Sigmoid colon (tissue), 6 donors: ENCODE measurements at regions not wholly inside any gene's neighbourhood (a gene's known extent, or its start where the extent isn't known, plus 50 kb on each side); places are given as distances from the start of the nearest gene placed in this dataset.

Experiments used
- DNase-seq: peaks from one replicate; pipeline ENCODE4 v3.0.0-alpha.2; 2019
- H3K27ac ChIP-seq, 4 donors: fragments of 200-600 bp; sonication (generic); one replicate each; pipeline ENCODE4 v1.5.1; 2016 to 2019; ENCODE audit warnings: mild to moderate bottlenecking in 1 of 4
- H3K27me3 ChIP-seq, 3 donors: fragments of 200-600 bp; sonication (generic); one replicate each; pipeline ENCODE4 v1.5.1; 2019; ENCODE audit warnings: mild to moderate bottlenecking in 1 of 3
- H3K36me3 ChIP-seq, 4 donors: fragments of 200-600 bp; sonication (generic); one replicate each; pipeline ENCODE4 v1.5.1; 2016 to 2019
- H3K4me1 ChIP-seq, 4 donors: fragments of 200-600 bp; sonication (generic); one replicate each; pipeline ENCODE4 v1.5.1; 2017 to 2019
- H3K4me3 ChIP-seq, 4 donors: fragments of 200-600 bp; sonication (generic); one replicate each; pipeline ENCODE4 v1.5.1; 2017 to 2019; ENCODE audit warnings: mild to moderate bottlenecking in 2 of 4, moderate library complexity in 1 of 4
- H3K9me3 ChIP-seq, 4 donors: fragments of 200-600 bp in 3 of 4; sonication (generic) in 3 of 4; one replicate each; pipeline versions ENCODE4 v1.5.1 to v1.6.1; 2013 to 2019
- CTCF ChIP-seq, 4 experiments: fragments of 450-650 bp in 3 of 4; fragments of 200-600 bp in 1 of 4; IDR thresholded peaks; one replicate each; pipeline ENCODE4 v1.5.1; 2016 to 2019; ENCODE audit warnings: antibody characterized with exemption in 4 of 4, mild to moderate bottlenecking in 3 of 4, moderate library complexity in 2 of 4
- EP300 ChIP-seq, 4 donors: sonication (generic); formaldehyde crosslinking; IDR thresholded peaks; one replicate each; pipeline ENCODE4 v1.6.1; 2017; ENCODE audit warnings: antibody characterized with exemption in 4 of 4
- POLR2A ChIP-seq, 2 donors: fragments of 450-650 bp; IDR thresholded peaks; one replicate each; pipeline ENCODE4 v1.6.1; 2016; ENCODE audit warnings: antibody characterized with exemption in 2 of 2, mild to moderate bottlenecking in 2 of 2, moderate library complexity in 2 of 2
- POLR2AphosphoS5 ChIP-seq, 4 donors: sonication (generic); formaldehyde crosslinking; IDR thresholded peaks; one replicate each; pipeline ENCODE4 v1.6.1; 2017; ENCODE audit warnings: antibody characterized with exemption in 4 of 4
- WGBS, 2 donors: extraction: QIAGEN DNeasy Blood & Tissue Kit; methylation state at CpG; one replicate each; pipeline ENCODE4 v1.1.7; 2013; 5-methylcytosine and 5-hydroxymethylcytosine counted together
- intact Hi-C: fragments of 100-400 bp; cut with DNase I; formaldehyde crosslinking; loops from one replicate; pipeline ENCODE4 v1.15.1; 2023
- donor health status: healthy with polysubstance abuse.
- donor health status: healthy.

- TF ChIP-seq POLR2A (IDR thresholded peaks at IDR 0.05) (no peak), CTCF (IDR thresholded peaks at IDR 0.05) (no peak), POLR2AphosphoS5 (IDR thresholded peaks at IDR 0.05) (no peak), EP300 (IDR thresholded peaks at IDR 0.05) (no peak)
- H3K27me3 ChIP-seq: peaks cover 0 to 3% (median 0%) of the 10 kb centered on the region in 3 donors
- no peaks in the 10 kb centered on the region for H3K36me3 ChIP-seq
- WGBS, 2 donors: 95 to 97% methylated on average over 11 of the region's 11 CpGs
- H3K27ac ChIP-seq: no peak overlapping the region
- intact Hi-C loops: no loop called here
- DNase-seq: no peak
- H3K4me1 ChIP-seq: no peaks in the 10 kb centered on the region
- H3K4me3 ChIP-seq: no peak overlapping the region
- peaks cover 0 to 3% (median 0%) of the 10 kb centered on the region in 4 donors for H3K9me3 ChIP-seq
These were observed 57.3 kb upstream of the RUNX3 start for GRCh38 chr1:24987424-24987823.

- H3K27ac ChIP-seq: no peak overlapping the region
- 68 to 73% methylated on average over 2 of the region's 2 CpGs for WGBS, 2 donors
- intact Hi-C loops: no loop called here
These were observed 56.4 kb upstream of the RUNX3 start for GRCh38 chr1:24986372-24986965.

DNA sequence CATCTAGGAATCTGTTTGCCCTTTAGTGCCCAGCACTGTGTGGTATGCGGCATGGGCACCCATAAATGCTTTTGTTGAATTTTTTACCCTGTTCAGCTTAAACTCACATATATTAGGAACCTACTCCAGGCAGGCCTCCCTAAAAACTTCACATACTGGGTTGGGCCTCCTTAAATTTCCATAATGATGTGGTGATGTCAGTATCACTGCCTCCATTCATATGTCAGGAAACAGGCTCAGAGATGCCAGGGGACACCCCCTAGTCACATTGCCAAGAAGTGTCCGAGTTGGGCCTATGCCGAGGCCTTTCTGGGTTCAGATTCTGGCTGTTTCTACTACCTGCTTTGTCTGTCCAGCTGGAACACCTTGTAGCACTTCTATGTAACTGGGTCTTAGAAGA, 55.7 kb upstream of the RUNX3 start:
- Histone ChIP-seq H3K4me1 (no peaks in the 10 kb centered on the region), H3K27me3 (no peaks in the 10 kb centered on the region), H3K36me3 (no peaks in the 10 kb centered on the region), H3K27ac (no peak overlapping the region), H3K4me3 (no peak overlapping the region), H3K9me3 (no peaks in the 10 kb centered on the region)
- 87 to 91% methylated on average over 3 of the region's 3 CpGs for WGBS, 2 donors
- TF ChIP-seq CTCF (IDR thresholded peaks at IDR 0.05): no peak
- TF ChIP-seq EP300 (IDR thresholded peaks at IDR 0.05): no peak
- TF ChIP-seq POLR2AphosphoS5 (IDR thresholded peaks at IDR 0.05): no peak
- no peak for TF ChIP-seq POLR2A (IDR thresholded peaks at IDR 0.05)
- no peak for DNase-seq
- intact Hi-C loops: no loop called here

More at GRCh38 chr1:24986372-24986965, 56.4 kb upstream of the RUNX3 start:
- Histone ChIP-seq H3K36me3 (no peaks in the 10 kb centered on the region), H3K4me1 (no peaks in the 10 kb centered on the region), H3K4me3 (no peak overlapping the region), H3K27me3 (peaks cover 0 to 3% (median 0%) of the 10 kb centered on the region in 3 donors), H3K9me3 (no peaks in the 10 kb centered on the region)
- no peak for DNase-seq
- TF ChIP-seq POLR2AphosphoS5 (IDR thresholded peaks at IDR 0.05): no peak
- no peak for TF ChIP-seq POLR2A (IDR thresholded peaks at IDR 0.05)
- no peak for TF ChIP-seq CTCF (IDR thresholded peaks at IDR 0.05)
- no peak for TF ChIP-seq EP300 (IDR thresholded peaks at IDR 0.05)

- Histone ChIP-seq H3K9me3 (no peaks in the 10 kb centered on the region), H3K27ac (no peak overlapping the region), H3K4me1 (no peaks in the 10 kb centered on the region), H3K4me3 (no peak overlapping the region), H3K36me3 (no peaks in the 10 kb centered on the region), H3K27me3 (no peaks in the 10 kb centered on the region)
- no peak for DNase-seq
- no peak for TF ChIP-seq CTCF (IDR thresholded peaks at IDR 0.05)
- TF ChIP-seq EP300 (IDR thresholded peaks at IDR 0.05): no peak
- no peak for TF ChIP-seq POLR2AphosphoS5 (IDR thresholded peaks at IDR 0.05)
- TF ChIP-seq POLR2A (IDR thresholded peaks at IDR 0.05): no peak
- 69 to 70% methylated on average over 5 of the region's 5 CpGs for WGBS, 2 donors
- intact Hi-C loops: no loop called here
These were observed 54.9 kb upstream of the RUNX3 start for GRCh38 chr1:24984800-24985522.
